ENCODE measurements at regions not wholly inside any gene's neighbourhood (a gene's known extent, or its start where the extent isn't known, plus 50 kb on each side); places are given as distances from the start of the nearest gene placed in this dataset.
"Not testable (repeated sequence)": the region's sequence is repeated elsewhere in the genome, so short reads cannot be mapped to it uniquely, and the experiment has no call there.

DNA sequence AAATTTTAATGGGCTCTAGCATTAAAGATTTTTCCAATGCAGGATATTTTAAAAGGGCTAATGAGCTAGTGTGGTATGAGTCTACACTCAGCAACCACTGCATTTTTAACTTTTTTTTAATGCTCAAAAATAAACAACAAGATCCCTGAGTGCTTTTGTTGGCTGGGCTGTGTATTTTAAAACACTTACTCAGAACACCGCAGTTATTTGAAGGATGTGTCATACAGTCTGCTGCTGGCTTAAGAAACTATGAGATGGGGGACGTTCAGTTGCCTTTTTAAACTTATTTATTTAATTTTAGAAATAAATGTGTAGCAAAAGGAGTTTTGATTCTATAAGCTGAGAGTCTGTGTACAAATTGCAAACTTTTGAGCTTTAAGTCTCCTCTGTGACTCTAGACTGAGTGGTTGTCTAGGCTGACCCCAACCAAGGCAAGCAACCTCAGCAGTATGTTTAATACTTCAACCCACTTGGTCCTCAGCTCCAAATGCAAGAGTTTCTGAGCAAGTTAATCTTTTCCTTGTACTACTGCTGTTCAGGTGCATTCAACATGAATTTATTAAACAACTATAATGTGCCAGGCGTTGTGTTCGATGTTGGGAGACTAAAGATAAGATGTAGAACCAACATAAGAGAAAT lies 278.6 kb upstream of the DIPK2B start:
- Histone ChIP-seq H3K4me3 (no peak overlapping the region), H3K27ac (no peak overlapping the region)
- no peak for TF ChIP-seq CTCF (IDR thresholded peaks at IDR 0.05)

GRCh38 chrX:45472968-45473367 lies 272.3 kb upstream of the DIPK2B start:
- TF ChIP-seq CTCF (IDR thresholded peaks at IDR 0.05) = no peak
- no peak overlapping the region for H3K4me3 ChIP-seq
- no peak overlapping the region for H3K27ac ChIP-seq
- H3K4me1 ChIP-seq = no peaks in the 10 kb centered on the region
- H3K9me3 ChIP-seq = peaks cover 0 to 6% of the 10 kb centered on the region in 2 donors
- no peak for DNase-seq (ENCODE audit: low spot score)
- no peaks in the 10 kb centered on the region for H3K27me3 ChIP-seq
- no peaks in the 10 kb centered on the region for H3K36me3 ChIP-seq

More for the DNA sequence above, 278.6 kb upstream of the DIPK2B start:
- peaks cover 0 to 4% of the 10 kb centered on the region in 2 donors for H3K9me3 ChIP-seq
- H3K36me3 ChIP-seq = no peaks in the 10 kb centered on the region
- no peaks in the 10 kb centered on the region for H3K4me1 ChIP-seq
- H3K27me3 ChIP-seq = no peaks in the 10 kb centered on the region
- DNase-seq (ENCODE audit: low spot score) = no peak

- not testable (repeated sequence) for H3K27me3 ChIP-seq; H3K4me3 ChIP-seq; H3K4me1 ChIP-seq; H3K27ac ChIP-seq; DNase-seq (ENCODE audit: low spot score); H3K36me3 ChIP-seq
- peaks cover 0 to 13% of the 10 kb centered on the region in 2 donors for H3K9me3 ChIP-seq
Measured at GRCh38 chrX:45467537-45467936, 266.9 kb upstream of the DIPK2B start.

- not testable (repeated sequence) for H3K4me3 ChIP-seq; DNase-seq (ENCODE audit: low spot score); H3K4me1 ChIP-seq; H3K27ac ChIP-seq; H3K9me3 ChIP-seq; H3K36me3 ChIP-seq; H3K27me3 ChIP-seq
Measured at GRCh38 chrX:45455732-45456131, 255.1 kb upstream of the DIPK2B start.

DNA sequence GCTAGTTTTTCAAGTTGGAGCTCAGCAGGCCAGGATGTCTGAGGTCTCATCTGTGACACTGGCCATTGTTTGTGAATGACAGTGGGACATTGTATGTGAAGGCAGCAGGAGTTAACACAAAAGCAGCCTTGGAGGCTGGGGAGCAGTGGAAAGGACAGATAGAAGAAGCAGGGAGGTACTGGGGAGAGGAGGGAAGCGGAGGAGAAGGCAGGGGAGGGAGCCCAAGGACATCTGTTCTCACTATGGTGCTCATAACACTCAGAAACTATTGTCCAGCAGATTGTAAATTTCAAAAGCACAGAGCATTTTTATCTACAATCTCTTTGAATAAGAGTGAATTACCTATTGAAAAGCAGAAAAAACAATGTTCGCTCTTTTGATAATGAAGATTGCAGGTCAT lies 253.6 kb upstream of the DIPK2B start:
- no peaks in the 10 kb centered on the region for H3K36me3 ChIP-seq
- no peaks in the 10 kb centered on the region for H3K27me3 ChIP-seq
- TF ChIP-seq CTCF (IDR thresholded peaks at IDR 0.05) = no peak
- no peaks in the 10 kb centered on the region for H3K4me1 ChIP-seq
- no peak for DNase-seq (ENCODE audit: low spot score)
- H3K9me3 ChIP-seq = peaks cover 0 to 7% of the 10 kb centered on the region in 2 donors
- H3K27ac ChIP-seq = no peak overlapping the region
- H3K4me3 ChIP-seq = no peak overlapping the region

GRCh38 chrX:45449982-45450381 lies 249.3 kb upstream of the DIPK2B start:
- no peak for TF ChIP-seq CTCF (IDR thresholded peaks at IDR 0.05)
- H3K27me3 ChIP-seq = no peaks in the 10 kb centered on the region
- H3K27ac ChIP-seq = no peak overlapping the region
- no peaks in the 10 kb centered on the region for H3K36me3 ChIP-seq
- no peak for DNase-seq (ENCODE audit: low spot score)
- no peaks in the 10 kb centered on the region for H3K4me1 ChIP-seq
- H3K9me3 ChIP-seq = no peaks in the 10 kb centered on the region
- H3K4me3 ChIP-seq = no peak overlapping the region

DNA sequence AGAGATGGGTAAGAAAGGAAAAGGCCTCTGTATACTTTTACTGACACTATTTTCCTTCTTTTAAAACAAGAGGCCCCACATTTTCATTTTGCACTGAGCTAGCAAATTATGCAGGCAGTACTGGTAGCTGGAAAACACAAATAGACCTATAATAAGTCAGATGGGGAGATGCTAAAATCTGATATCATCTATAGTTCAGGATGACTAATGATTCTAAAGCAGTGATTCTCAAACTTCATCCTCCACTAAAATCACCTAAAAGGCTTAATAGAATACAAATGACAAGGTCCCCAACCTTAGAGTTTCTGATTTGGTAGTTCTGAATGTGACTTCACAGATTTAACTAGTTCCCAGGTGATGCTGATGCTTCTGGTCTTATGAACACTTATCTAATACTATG lies 247.3 kb upstream of the DIPK2B start:
- H3K9me3 ChIP-seq = no peaks in the 10 kb centered on the region
- H3K36me3 ChIP-seq = no peaks in the 10 kb centered on the region
- H3K27ac ChIP-seq = no peak overlapping the region
- H3K4me1 ChIP-seq = no peaks in the 10 kb centered on the region
- H3K27me3 ChIP-seq = no peaks in the 10 kb centered on the region
- no peak for TF ChIP-seq CTCF (IDR thresholded peaks at IDR 0.05)
- DNase-seq (ENCODE audit: low spot score) = no peak
- no peak overlapping the region for H3K4me3 ChIP-seq

All from right atrium auricular region (tissue), 2 donors.